ENCODE measurements at regions not wholly inside any gene's neighbourhood (a gene's known extent, or its start where the extent isn't known, plus 50 kb on each side); places are given as distances from the start of the nearest gene placed in this dataset.
"Not testable (repeated sequence)": the region's sequence is repeated elsewhere in the genome, so short reads cannot be mapped to it uniquely, and the experiment has no call there.

DNA sequence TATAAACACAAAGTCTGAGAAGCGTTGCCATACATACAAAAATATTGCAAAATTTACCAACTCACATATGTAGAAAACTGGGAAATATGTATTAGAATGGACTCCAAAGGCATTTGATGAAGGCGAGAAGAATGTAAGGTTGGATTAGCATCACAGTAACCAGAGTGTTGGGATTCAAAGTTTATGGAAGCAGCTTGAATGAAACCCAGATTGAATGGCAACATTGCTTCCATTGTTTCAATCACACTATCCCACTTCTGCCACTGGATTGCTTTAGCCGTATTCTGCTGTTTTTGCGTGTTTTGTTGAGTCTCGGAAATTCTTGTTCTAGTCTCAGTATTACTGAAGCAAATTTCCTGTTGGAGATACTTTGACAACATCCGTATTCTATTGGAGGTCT lies 609.0 kb upstream of the LRATD1 start:
- DNase-seq (ENCODE audit: low read depth, low spot score): no peak

GRCh38 chr2:14039134-14039533 lies 593.4 kb upstream of the LRATD1 start:
- DNase-seq (ENCODE audit: low read depth, low spot score): no peak

GRCh38 chr2:14047491-14047890 lies 585.0 kb upstream of the LRATD1 start:
- no peak for DNase-seq (ENCODE audit: low read depth, low spot score)

DNA sequence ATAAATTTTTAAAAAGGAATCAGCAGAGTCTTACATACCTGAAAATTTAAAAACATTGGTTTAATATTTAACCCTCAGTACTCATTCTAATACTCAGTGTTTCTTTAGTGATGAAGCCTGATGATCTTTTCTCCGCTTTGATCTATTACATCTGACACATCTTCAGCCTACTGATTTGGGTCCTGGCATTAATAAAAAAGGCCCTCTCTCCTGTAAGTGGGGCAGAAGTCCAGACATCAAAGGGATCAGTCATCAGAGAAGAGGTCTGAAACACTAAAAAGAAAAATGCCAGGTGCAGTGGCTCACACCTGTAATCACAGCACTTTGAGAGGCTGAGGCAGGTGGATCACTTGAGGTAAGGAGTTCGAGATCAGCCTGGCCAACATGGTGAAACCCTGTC lies 581.1 kb upstream of the LRATD1 start:
- DNase-seq (ENCODE audit: low read depth, low spot score): no peak

DNA sequence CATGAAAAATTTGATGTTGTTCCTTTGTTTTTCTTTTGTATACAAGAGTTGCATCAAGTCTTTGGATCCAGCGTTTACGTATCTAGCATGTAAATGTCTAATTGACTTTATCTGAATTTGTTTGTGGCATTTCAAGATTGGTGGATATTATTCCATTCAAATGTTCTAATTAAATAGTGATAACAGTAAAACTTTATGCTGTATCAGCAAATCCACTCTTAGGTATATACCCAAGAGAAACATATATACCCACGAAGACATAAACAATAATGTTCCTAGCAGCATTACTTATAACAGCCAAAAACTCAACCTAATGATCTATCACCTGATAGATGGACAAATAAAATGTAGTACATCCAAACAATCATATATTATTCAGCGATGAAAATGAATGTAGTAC lies 579.4 kb upstream of the LRATD1 start:
- DNase-seq (ENCODE audit: low read depth, low spot score): no peak

- no peak for DNase-seq (ENCODE audit: low read depth, low spot score)
Measured at GRCh38 chr2:14064346-14064745, 568.2 kb upstream of the LRATD1 start.

GRCh38 chr2:14072338-14072737 lies 560.2 kb upstream of the LRATD1 start:
- DNase-seq (ENCODE audit: low read depth, low spot score): no peak

DNA sequence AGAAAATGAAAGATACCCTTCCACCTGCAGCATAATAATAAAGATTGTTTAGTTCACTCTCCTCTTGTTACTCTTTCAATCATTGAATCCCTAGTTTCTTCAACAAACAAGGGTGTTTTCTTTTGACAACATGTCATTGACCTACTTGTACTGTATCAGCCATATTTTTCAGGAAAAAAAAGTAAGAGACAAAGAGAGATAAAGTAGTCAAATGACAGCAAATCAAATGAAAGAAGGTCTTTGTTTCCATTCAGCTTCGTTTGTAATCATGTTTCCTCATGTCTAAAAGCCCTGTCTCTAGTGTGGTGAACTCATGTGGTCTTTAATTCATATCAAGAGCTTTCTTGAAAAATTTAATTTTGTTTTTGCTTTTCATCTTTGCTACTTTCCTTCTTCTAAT lies 557.8 kb upstream of the LRATD1 start:
- DNase-seq (ENCODE audit: low read depth, low spot score): no peak

GRCh38 chr2:14079576-14079975 lies 552.9 kb upstream of the LRATD1 start:
- no peak for DNase-seq (ENCODE audit: low read depth, low spot score)

- DNase-seq (ENCODE audit: low read depth, low spot score): no peak
Measured at GRCh38 chr2:14081521-14081920, 551.0 kb upstream of the LRATD1 start.

DNA sequence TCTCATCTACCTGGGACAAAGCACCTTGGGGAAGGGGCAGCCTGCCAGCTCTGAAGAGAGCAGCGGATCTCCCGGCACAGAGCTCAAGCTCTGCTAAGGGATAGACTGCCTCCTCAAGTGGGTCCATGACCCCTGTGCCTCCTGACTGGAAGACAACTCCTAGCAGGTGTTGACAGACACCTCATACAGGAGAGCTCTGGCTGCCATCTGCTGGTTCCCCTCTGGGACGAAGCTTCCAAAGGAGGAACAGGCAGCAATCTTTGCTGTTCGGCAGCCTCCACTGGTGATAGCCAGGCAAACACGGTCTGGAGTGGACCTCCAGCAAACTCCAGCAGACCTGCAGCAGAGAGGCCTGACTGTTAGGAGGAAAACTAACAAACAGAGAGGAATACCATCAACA lies 549.9 kb upstream of the LRATD1 start:
- DNase-seq (ENCODE audit: low read depth, low spot score): no peak

GRCh38 chr2:14094592-14094991 lies 537.9 kb upstream of the LRATD1 start:
- no peak for DNase-seq (ENCODE audit: low read depth, low spot score)

DNA sequence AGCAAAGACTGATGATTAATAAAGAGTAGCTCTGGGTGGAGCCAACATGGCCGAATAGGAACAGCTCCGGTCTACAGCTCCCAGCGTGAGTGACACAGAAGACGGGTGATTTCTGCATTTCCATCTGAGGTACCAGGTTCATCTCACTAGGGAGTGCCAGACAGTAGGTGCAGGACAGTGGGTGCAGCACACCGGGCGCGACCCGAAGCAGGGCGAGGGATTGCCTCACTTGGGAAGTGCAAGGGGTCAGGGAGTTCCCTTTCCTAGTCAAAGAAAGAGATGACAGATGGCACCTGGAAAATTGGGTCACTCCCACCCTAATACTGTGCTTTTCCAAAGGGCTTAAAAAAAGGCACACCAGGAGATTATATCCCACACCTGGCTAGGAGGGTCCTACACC lies 533.4 kb upstream of the LRATD1 start:
- not testable (repeated sequence) for DNase-seq (ENCODE audit: low read depth, low spot score)

- no peak for DNase-seq (ENCODE audit: low read depth, low spot score)
Measured at GRCh38 chr2:14114275-14114674, 518.2 kb upstream of the LRATD1 start.

- no peak for DNase-seq (ENCODE audit: low read depth, low spot score)
Measured at GRCh38 chr2:14120376-14120775, 512.1 kb upstream of the LRATD1 start.

GRCh38 chr2:14123436-14124103 lies 508.9 kb upstream of the LRATD1 start:
- DNase-seq (ENCODE audit: low read depth, low spot score): no peak

- DNase-seq (ENCODE audit: low read depth, low spot score): no peak
Measured at GRCh38 chr2:14125624-14126293, 506.8 kb upstream of the LRATD1 start.

GRCh38 chr2:14126846-14127245 lies 505.7 kb upstream of the LRATD1 start:
- DNase-seq (ENCODE audit: low read depth, low spot score): no peak

DNA sequence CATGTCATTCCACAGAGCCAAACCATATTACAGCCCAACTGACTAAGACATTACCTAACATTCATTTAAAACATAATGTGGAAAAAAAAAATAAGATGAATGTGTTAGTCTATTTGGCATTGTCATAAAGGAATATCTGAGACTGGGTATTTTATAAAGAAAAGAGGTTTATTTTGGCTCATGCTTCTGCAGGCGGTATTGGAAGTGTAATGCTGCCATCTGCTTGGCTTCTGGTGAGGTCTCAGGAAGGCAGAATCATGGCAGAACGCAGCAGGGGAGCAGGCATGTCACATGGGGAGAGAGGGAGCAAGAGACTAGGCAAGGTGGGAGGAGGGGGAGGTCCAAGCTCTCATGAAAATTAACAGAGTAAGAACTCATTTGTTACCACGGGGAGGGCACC lies 504.8 kb upstream of the LRATD1 start:
- no peak for DNase-seq (ENCODE audit: low read depth, low spot score)

- no peak for DNase-seq (ENCODE audit: low read depth, low spot score)
Measured at GRCh38 chr2:14132386-14132785, 500.1 kb upstream of the LRATD1 start.

- no peak for DNase-seq (ENCODE audit: low read depth, low spot score)
Measured at GRCh38 chr2:14134771-14135170, 497.7 kb upstream of the LRATD1 start.

- DNase-seq (ENCODE audit: low read depth, low spot score): no peak
Measured at GRCh38 chr2:14136030-14136429, 496.5 kb upstream of the LRATD1 start.

- no peak for DNase-seq (ENCODE audit: low read depth, low spot score)
Measured at GRCh38 chr2:14137643-14138042, 494.9 kb upstream of the LRATD1 start.

Data from brain pericyte (primary cell).